H1 (cell line): ENCODE measurements at regions not wholly inside any gene's neighbourhood (a gene's known extent, or its start where the extent isn't known, plus 50 kb on each side); places are given as distances from the start of the nearest gene placed in this dataset.

Experiments
- CTCF ChIA-PET: fragments of 300-600 bp; sonication (Branson Sonifier 250); formaldehyde crosslinking; loops from one replicate; lab custom pipeline; 2021; ENCODE audit not compliant: partially characterized antibody; lab: Charles Lee
- POLR2A ChIA-PET: fragments of 300-600 bp; sonication (Branson Sonifier 250); formaldehyde crosslinking; loops from one replicate; lab custom pipeline; 2021; ENCODE audit warnings: inconsistent platforms; ENCODE audit not compliant: partially characterized antibody; lab: Charles Lee
- DNase-seq, 2 experiments: peaks; one replicate each; pipeline versions ENCODE4 v3.0.0 to v3.0.0-alpha.2; 2010 to 2022; ENCODE audit warnings: low spot score in 2 of 2, low read depth in 1 of 2, mixed read lengths in 1 of 2
- FAIRE-seq: peaks from 2 replicates; lab custom pipeline; 2011; peaks lifted over from hg19 to GRCh38; lab: Jason Lieb, UNC
- H2AFZ ChIP-seq: 2 replicates; pipeline ENCODE4 v1.8.1; 2012; ENCODE audit warnings: low read length, inconsistent platforms
- H2AK5ac ChIP-seq: 2 replicates; pipeline ENCODE4 v1.6.1; 2013; ENCODE audit warnings: low read depth, low read length
- H2BK120ac ChIP-seq: replicated peaks from 2 replicates; pipeline ENCODE3; 2013; ENCODE audit warnings: low read depth, low read length, inconsistent platforms
- H2BK12ac ChIP-seq: 2 replicates; pipeline ENCODE4 v1.6.1; 2013; ENCODE audit warnings: low read depth, low read length
- H2BK15ac ChIP-seq: 2 replicates; pipeline ENCODE4 v1.6.1; 2013; ENCODE audit warnings: low read length
- H2BK20ac ChIP-seq: 2 replicates; pipeline ENCODE4 v1.6.1; 2013; ENCODE audit warnings: low read length
- H2BK5ac ChIP-seq: 2 replicates; pipeline ENCODE4 v1.6.1; 2013; ENCODE audit warnings: low read depth, low read length
- H3K14ac ChIP-seq: 2 replicates; pipeline ENCODE4 v1.6.1; 2013; ENCODE audit warnings: inconsistent platforms; ENCODE audit not compliant: insufficient read length
- H3K18ac ChIP-seq: 2 replicates; pipeline ENCODE4 v1.6.1; 2013; ENCODE audit warnings: low read length; ENCODE audit errors: extremely low read depth
- H3K23ac ChIP-seq: 2 replicates; pipeline ENCODE4 v1.6.1; 2013; ENCODE audit warnings: inconsistent platforms; ENCODE audit not compliant: insufficient read length
- H3K23me2 ChIP-seq: 2 replicates; pipeline ENCODE4 v1.6.1; 2013; ENCODE audit warnings: low read depth, low read length
- H3K27ac ChIP-seq: 2 replicates; pipeline ENCODE4 v1.6.1; 2011; ENCODE audit warnings: low read depth, low read length, inconsistent platforms
- H3K27me3 ChIP-seq, 4 experiments: replicated peaks in 1 of 4; 1 replicate in 1 of 4; 2 replicates in 3 of 4; pipeline versions ENCODE4 v1.6.1 to v1.8.1; 2011 to 2013; ENCODE audit warnings: low read length in 3 of 4, mild to moderate bottlenecking in 3 of 4, inconsistent platforms in 2 of 4, mixed read lengths in 2 of 4, moderate library complexity in 1 of 4; ENCODE audit not compliant: control insufficient read depth in 3 of 4, insufficient read depth in 3 of 4; ENCODE audit errors: extremely low read depth in 1 of 4
- H3K36me3 ChIP-seq, 4 experiments: 2 replicates each; pipeline versions ENCODE4 v1.6.1 to v1.8.1; 2011 to 2013; ENCODE audit warnings: mild to moderate bottlenecking in 4 of 4, low read length in 3 of 4, moderate library complexity in 2 of 4, control low read depth in 1 of 4, inconsistent platforms in 1 of 4; ENCODE audit not compliant: insufficient read depth in 4 of 4, control insufficient read depth in 2 of 4
- H3K4ac ChIP-seq: replicated peaks from 2 replicates; pipeline ENCODE3; 2013; ENCODE audit warnings: low read length, low read depth, mixed read lengths, inconsistent platforms; ENCODE audit not compliant: insufficient read length
- H3K4me1 ChIP-seq, 4 experiments: replicated peaks in 1 of 4; 1 replicate in 1 of 4; 2 replicates in 3 of 4; pipeline versions ENCODE4 v1.6.1 to v1.8.1; 2011 to 2013; ENCODE audit warnings: low read length in 3 of 4, inconsistent platforms in 2 of 4, mixed read lengths in 1 of 4; ENCODE audit not compliant: insufficient read depth in 4 of 4, control insufficient read depth in 3 of 4
- H3K4me2 ChIP-seq, 2 experiments: 2 replicates each; pipeline versions ENCODE4 v1.6.1 to v1.8.1; 2011 to 2013; ENCODE audit warnings: low read depth in 2 of 2, low read length in 2 of 2, control low read depth in 1 of 2, inconsistent platforms in 1 of 2, mild to moderate bottlenecking in 1 of 2; ENCODE audit not compliant: insufficient read depth in 1 of 2
- H3K4me3 ChIP-seq, 4 experiments: fragments of 200-600, 300-600 bp in 1 of 4; sonication (generic), shearing (Covaris generic), sonication (Bioruptor Twin) in 1 of 4; 2 replicates each; pipeline versions ENCODE4 v1.5.1 to v1.8.1; 2011 to 2016; ENCODE audit warnings: low read length in 4 of 4, low read depth in 3 of 4, control low read depth in 2 of 4, inconsistent platforms in 2 of 4, mild to moderate bottlenecking in 2 of 4, mixed read lengths in 1 of 4, moderate library complexity in 1 of 4; ENCODE audit not compliant: insufficient read depth in 2 of 4; ENCODE audit errors: extremely low read depth in 1 of 4
- H3K56ac ChIP-seq: replicated peaks from 2 replicates; pipeline ENCODE3; 2013; ENCODE audit warnings: low read depth, mild to moderate bottlenecking, mixed read lengths, low read length, inconsistent platforms; ENCODE audit not compliant: insufficient read length
- H3K79me1 ChIP-seq: 2 replicates; pipeline ENCODE4 v1.6.1; 2013; ENCODE audit warnings: low read depth, low read length, control low read depth
- H3K79me2 ChIP-seq, 2 experiments: 2 replicates each; pipeline versions ENCODE4 v1.6.1 to v1.8.1; 2012 to 2013; ENCODE audit warnings: low read length in 2 of 2, mild to moderate bottlenecking in 2 of 2, inconsistent platforms in 1 of 2; ENCODE audit not compliant: insufficient read depth in 2 of 2, control insufficient read depth in 1 of 2
- H3K9ac ChIP-seq, 4 experiments: replicated peaks in 1 of 4; 1 replicate in 1 of 4; 2 replicates in 3 of 4; pipeline versions ENCODE4 v1.6.1 to v1.8.1; 2011 to 2013; ENCODE audit warnings: low read depth in 3 of 4, low read length in 3 of 4, control low read depth in 2 of 4, mild to moderate bottlenecking in 2 of 4, moderate library complexity in 2 of 4, inconsistent platforms in 1 of 4; ENCODE audit errors: extremely low read depth in 1 of 4
- H3K9me3 ChIP-seq, 2 experiments: 2 replicates each; pipeline versions ENCODE4 v1.6.1 to v1.8.1; 2012 to 2013; ENCODE audit warnings: mild to moderate bottlenecking in 2 of 2, moderate library complexity in 2 of 2, control low read depth in 1 of 2, inconsistent platforms in 1 of 2, low read depth in 1 of 2, low read length in 1 of 2, mixed read lengths in 1 of 2; ENCODE audit not compliant: insufficient read depth in 2 of 2
- H4K20me1 ChIP-seq, 2 experiments: replicated peaks in 1 of 2; 2 replicates each; pipeline versions ENCODE3 to v1.8.1; 2011 to 2013; ENCODE audit warnings: inconsistent platforms in 2 of 2, low read length in 2 of 2, mild to moderate bottlenecking in 1 of 2; ENCODE audit not compliant: insufficient read depth in 2 of 2, control insufficient read depth in 1 of 2
- H4K5ac ChIP-seq: 2 replicates; pipeline ENCODE4 v1.6.1; 2013; ENCODE audit warnings: low read length, low read depth, mixed read lengths, inconsistent platforms; ENCODE audit not compliant: insufficient read length
- H4K8ac ChIP-seq: 2 replicates; pipeline ENCODE4 v1.8.0; 2013; ENCODE audit warnings: mild to moderate bottlenecking, moderate library complexity, low read length, inconsistent platforms; ENCODE audit not compliant: insufficient read depth; ENCODE audit errors: extremely low read depth
- H4K91ac ChIP-seq: replicated peaks from 2 replicates; pipeline ENCODE3; 2013; ENCODE audit warnings: low read length, mixed read lengths, inconsistent platforms; ENCODE audit not compliant: insufficient read length
- E2F6 ChIP-seq: IDR thresholded peaks from 2 replicates; pipeline ENCODE4 v1.6.1; 2012; ENCODE audit warnings: inconsistent platforms
- FOSL1 ChIP-seq: IDR thresholded peaks from 2 replicates; pipeline ENCODE4 v1.6.1; 2011; ENCODE audit warnings: mild to moderate bottlenecking, low read depth, low read length, moderate library complexity; ENCODE audit not compliant: insufficient read depth
- WGBS, 2 experiments: shearing (Covaris generic) in 1 of 2; methylation state at CpG; one replicate each; pipeline versions ENCODE4 v1.1.6 to v1.1.7; 2013 to 2015; ENCODE audit warnings: low lambda C conversion rate in 2 of 2, mixed read lengths in 2 of 2, inconsistent platforms in 1 of 2, low coverage in 1 of 2, missing lambda C conversion rate in 1 of 2; ENCODE audit not compliant: insufficient replicate concordance in 2 of 2, insufficient coverage in 1 of 2, insufficient read length in 1 of 2; ENCODE audit errors: extremely low coverage in 1 of 2, missing lambda C conversion rate in 1 of 2; 5-methylcytosine and 5-hydroxymethylcytosine counted together

GRCh38 chr22:48410536-48410935, 1417.1 kb downstream of the BRD1 start:
- Histone ChIP-seq H3K27me3 (no peaks in the 10 kb centered on the region; a peak in 1 of 7 replicates), H2BK20ac (no peak overlapping the region), H3K9ac (no peak overlapping the region), H3K79me2 (no peaks in the 10 kb centered on the region), H3K56ac (no peak overlapping the region), H3K79me1 (no peaks in the 10 kb centered on the region), H3K14ac (no peak overlapping the region), H3K9me3 (no peaks in the 10 kb centered on the region), H3K4me2 (no peak overlapping the region), H4K8ac (no peak overlapping the region), H3K4me1 (peaks cover 0 to 3% (median 0%) of the 10 kb centered on the region in 4 experiments; a peak in 3 of 7 replicates), H3K4ac (no peak overlapping the region), H3K27ac (no peak overlapping the region), H3K18ac (no peak overlapping the region), H4K5ac (no peak overlapping the region), H3K23ac (no peak overlapping the region), H4K91ac (no peak overlapping the region), H3K36me3 (no peaks in the 10 kb centered on the region), H3K23me2 (no peaks in the 10 kb centered on the region), H3K4me3 (no peak overlapping the region), H2AFZ (no peak overlapping the region), H2BK120ac (no peak overlapping the region), H2BK5ac (no peak overlapping the region), H2AK5ac (no peak overlapping the region), H4K20me1 (no peaks in the 10 kb centered on the region), H2BK12ac (no peak overlapping the region), H2BK15ac (no peak overlapping the region)
- CTCF ChIA-PET = no interaction called here
- peak in 1 of 2 experiments; percentile 16 for DNase-seq
- TF ChIP-seq E2F6 (no peak), FOSL1 (no peak)
- POLR2A ChIA-PET = no interaction called here
- whole genome bisulfite sequencing, 2 experiments = 97% methylated on average over 5 of the region's 5 CpGs; no CpG with 5 or more reads in 1 of the 2 experiments
- no peak for FAIRE-seq
